OCI-LY7 (cell line): ENCODE measurements at regions not wholly inside any gene's neighbourhood (a gene's known extent, or its start where the extent isn't known, plus 50 kb on each side); places are given as distances from the start of the nearest gene placed in this dataset.

Experiments used
- BruUV-seq: library from RNA; stranded (reverse); fragments of 400-500 nt; replicated peaks from 2 replicates; lab custom pipeline; 2021; lab: Mats Ljungman, UMichigan
- CTCF ChIA-PET: fragments of 300-600 bp; sonication (Branson Sonifier 250); formaldehyde crosslinking; loops from one replicate; lab custom pipeline; 2022; ENCODE audit warnings: antibody characterized with exemption; ENCODE audit not compliant: unreplicated experiment; lab: Charles Lee
- POLR2A ChIA-PET: fragments of 300-600 bp; sonication (Branson Sonifier 250); formaldehyde crosslinking; loops from one replicate; lab custom pipeline; 2022; ENCODE audit warnings: antibody characterized with exemption; lab: Charles Lee
- DNase-seq: peaks from one replicate; pipeline ENCODE4 v3.0.0-alpha.2; 2015; ENCODE audit warnings: low spot score
- H2AFZ ChIP-seq: fragments of 200-600 bp; sonication (generic), shearing (Covaris generic); 2 replicates; pipeline ENCODE4 v1.6.1; 2014; ENCODE audit warnings: mild to moderate bottlenecking, antibody characterized with exemption, low read length, moderate library complexity
- H3K27ac ChIP-seq: fragments of 200-600 bp; sonication (generic); 2 replicates; pipeline ENCODE4 v1.5.1; 2014; ENCODE audit warnings: mixed run types, low read depth, mild to moderate bottlenecking, moderate library complexity, low read length, inconsistent platforms; ENCODE audit not compliant: poor library complexity, severe bottlenecking
- H3K36me3 ChIP-seq: fragments of 200-600 bp; sonication (generic); 2 replicates; pipeline ENCODE4 v1.6.1; 2014; ENCODE audit warnings: mild to moderate bottlenecking, antibody characterized with exemption, low read length, moderate library complexity, mixed read lengths; ENCODE audit not compliant: insufficient read depth
- H3K4me1 ChIP-seq: fragments of 200-600 bp; sonication (generic); 2 replicates; pipeline ENCODE4 v1.5.1; 2014; ENCODE audit warnings: mild to moderate bottlenecking, low read length; ENCODE audit not compliant: insufficient read depth, poor library complexity, severe bottlenecking
- H3K4me2 ChIP-seq: fragments of 200-600 bp; sonication (generic); 2 replicates; pipeline ENCODE4 v1.6.1; 2014; ENCODE audit warnings: mild to moderate bottlenecking, low read length
- H3K4me3 ChIP-seq: fragments of 200-600 bp; sonication (generic); 2 replicates; pipeline ENCODE4 v1.5.1; 2014; ENCODE audit warnings: mild to moderate bottlenecking, low read depth, low read length; ENCODE audit not compliant: poor library complexity, severe bottlenecking
- H3K79me2 ChIP-seq: fragments of 200-600 bp; sonication (generic); 2 replicates; pipeline ENCODE4 v1.6.1; 2016; ENCODE audit warnings: low read depth, mild to moderate bottlenecking, low read length, moderate library complexity, mixed read lengths; ENCODE audit not compliant: insufficient read depth
- H3K9me2 ChIP-seq: fragments of 200-600 bp; sonication (generic); 2 replicates; pipeline ENCODE4 v1.6.1; 2016; ENCODE audit warnings: mild to moderate bottlenecking, low read length, mixed read lengths; ENCODE audit not compliant: insufficient read depth
- H3K9me3 ChIP-seq: fragments of 200-600 bp; sonication (generic); 2 replicates; pipeline ENCODE4 v1.6.1; 2014; ENCODE audit warnings: mild to moderate bottlenecking, mixed run types, low read length, mixed read lengths
- H4K20me1 ChIP-seq: fragments of 200-600 bp; sonication (generic); 2 replicates; pipeline ENCODE4 v1.6.1; 2014; ENCODE audit warnings: mild to moderate bottlenecking, antibody characterized with exemption, low read length, moderate library complexity, mixed read lengths; ENCODE audit not compliant: insufficient read depth
- EZH2phosphoT487 ChIP-seq: fragments of 200-600 bp; sonication (generic); IDR thresholded peaks from 2 replicates; pipeline ENCODE4 v1.6.1; 2018; ENCODE audit warnings: low read depth, borderline replicate concordance, mild to moderate bottlenecking, mixed run types, antibody characterized with exemption, low read length, moderate library complexity, mixed read lengths
- intact Hi-C: fragments of 100-400 bp; cut with micrococcal nuclease; formaldehyde crosslinking; loops from one replicate; pipeline ENCODE4 v1.10.0; 2022; ENCODE audit not compliant: unreplicated experiment
- TF ChIP-seq, protein P1 (sequence below): fragments of 200-600 bp; sonication (generic); conservative IDR thresholded peaks from 2 replicates; pipeline ENCODE4 v1.5.1; 2014; ENCODE audit warnings: mild to moderate bottlenecking, antibody characterized with exemption, low read length, moderate library complexity, mixed read lengths

DNA sequence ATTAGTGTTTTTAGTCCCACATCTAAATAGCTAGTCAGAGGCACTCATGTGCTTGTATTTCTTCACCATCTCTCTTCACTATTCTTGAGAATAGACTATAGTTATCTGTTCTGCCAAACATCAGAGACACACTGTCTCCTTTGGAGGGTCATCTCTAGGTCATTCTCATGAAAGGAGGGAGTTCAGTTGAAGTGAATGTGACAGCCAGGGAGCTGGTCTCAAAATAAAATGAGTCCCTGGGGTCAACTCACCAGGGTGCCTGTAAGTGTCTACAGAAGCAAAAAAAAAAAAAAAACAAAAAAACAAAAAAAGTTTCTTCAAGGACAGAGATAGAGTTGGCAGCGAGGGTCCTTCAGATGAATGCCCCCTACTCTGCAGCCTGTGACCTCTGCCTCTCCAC, 171.0 kb downstream of the ID4 start:
- BruUV-seq, result no TSS peak
- Histone ChIP-seq H3K9me3 (no peaks in the 10 kb centered on the region), H4K20me1 (no peaks in the 10 kb centered on the region), H3K4me1 (no peaks in the 10 kb centered on the region), H3K79me2 (no peaks in the 10 kb centered on the region), H2AFZ (no peak overlapping the region), H3K36me3 (no peaks in the 10 kb centered on the region), H3K4me3 (no peak overlapping the region), H3K9me2 (no peaks in the 10 kb centered on the region), H3K4me2 (no peak overlapping the region), H3K27ac (no peak overlapping the region)
- TF ChIP-seq EZH2phosphoT487, result no peak
- TF ChIP-seq, protein P1, sequence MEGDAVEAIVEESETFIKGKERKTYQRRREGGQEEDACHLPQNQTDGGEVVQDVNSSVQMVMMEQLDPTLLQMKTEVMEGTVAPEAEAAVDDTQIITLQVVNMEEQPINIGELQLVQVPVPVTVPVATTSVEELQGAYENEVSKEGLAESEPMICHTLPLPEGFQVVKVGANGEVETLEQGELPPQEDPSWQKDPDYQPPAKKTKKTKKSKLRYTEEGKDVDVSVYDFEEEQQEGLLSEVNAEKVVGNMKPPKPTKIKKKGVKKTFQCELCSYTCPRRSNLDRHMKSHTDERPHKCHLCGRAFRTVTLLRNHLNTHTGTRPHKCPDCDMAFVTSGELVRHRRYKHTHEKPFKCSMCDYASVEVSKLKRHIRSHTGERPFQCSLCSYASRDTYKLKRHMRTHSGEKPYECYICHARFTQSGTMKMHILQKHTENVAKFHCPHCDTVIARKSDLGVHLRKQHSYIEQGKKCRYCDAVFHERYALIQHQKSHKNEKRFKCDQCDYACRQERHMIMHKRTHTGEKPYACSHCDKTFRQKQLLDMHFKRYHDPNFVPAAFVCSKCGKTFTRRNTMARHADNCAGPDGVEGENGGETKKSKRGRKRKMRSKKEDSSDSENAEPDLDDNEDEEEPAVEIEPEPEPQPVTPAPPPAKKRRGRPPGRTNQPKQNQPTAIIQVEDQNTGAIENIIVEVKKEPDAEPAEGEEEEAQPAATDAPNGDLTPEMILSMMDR, result no peak
- intact Hi-C loops, result no loop called here
- POLR2A ChIA-PET, result interaction anchor here (0.6 kb wide), 1 partner anchor 12 kb away, joined by 3 read pairs; no protein-coding TSS in a partner anchor
- CTCF ChIA-PET, result no interaction called here
- DNase-seq, result no peak

DNA sequence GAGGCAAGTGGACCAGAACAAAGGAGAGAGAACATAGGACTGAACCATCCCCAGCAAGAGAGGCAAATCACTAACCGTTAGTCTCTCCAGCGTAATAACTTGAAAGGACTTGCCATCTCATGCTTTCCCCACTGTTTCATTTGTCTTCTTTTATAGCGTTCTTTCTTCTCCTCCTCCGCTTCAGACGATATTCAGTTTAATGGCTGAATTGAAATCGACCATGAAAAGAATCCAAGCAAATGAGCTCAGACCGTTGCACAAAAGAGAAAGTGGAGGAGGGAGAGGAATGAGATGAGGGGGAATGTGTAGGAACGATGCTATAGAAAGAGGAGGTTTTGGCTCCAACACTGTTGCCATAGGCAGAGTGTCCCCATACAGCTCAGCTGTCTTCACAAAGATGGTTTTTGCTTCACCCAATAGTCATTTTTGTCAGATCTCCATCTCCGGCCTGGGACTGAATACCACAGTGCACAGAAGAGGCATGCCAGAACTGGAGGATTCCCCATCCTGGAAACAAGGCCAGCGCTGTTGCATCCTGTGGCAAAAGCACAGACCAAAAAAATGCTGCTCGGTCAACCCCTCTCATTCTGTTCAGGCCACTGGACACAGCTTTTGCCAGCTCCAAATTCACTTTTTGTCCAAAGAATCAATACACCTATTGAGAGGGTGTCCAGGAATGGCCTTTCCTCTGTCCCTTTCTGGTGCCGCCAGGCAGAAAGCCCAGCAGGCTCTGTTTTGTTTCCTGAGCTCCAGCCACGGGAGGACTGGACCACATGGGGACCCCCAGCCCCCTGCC, 176.1 kb downstream of the ID4 start:
- POLR2A ChIA-PET, result interaction anchor here (0.5 to 0.6 kb wide), 3 partner anchors 21 to 1951 kb away, joined by 3 to 4 read pairs (median 3); no protein-coding TSS in a partner anchor
- H3K36me3 ChIP-seq, result no peaks in the 10 kb centered on the region
- intact Hi-C loops, result no loop called here
- no peaks in the 10 kb centered on the region for H4K20me1 ChIP-seq
- DNase-seq, result no peak
- H3K4me2 ChIP-seq, result no peak overlapping the region
- no peak overlapping the region for H3K27ac ChIP-seq
- BruUV-seq, result no TSS peak
- no peaks in the 10 kb centered on the region for H3K9me2 ChIP-seq
- H3K4me1 ChIP-seq, result no peaks in the 10 kb centered on the region
- no peak for TF ChIP-seq EZH2phosphoT487
- TF ChIP-seq, protein P1, result no peak
- CTCF ChIA-PET, result no interaction called here
- H3K9me3 ChIP-seq, result no peaks in the 10 kb centered on the region
- H3K4me3 ChIP-seq, result no peak overlapping the region
- H3K79me2 ChIP-seq, result no peaks in the 10 kb centered on the region
- no peak overlapping the region for H2AFZ ChIP-seq

DNA sequence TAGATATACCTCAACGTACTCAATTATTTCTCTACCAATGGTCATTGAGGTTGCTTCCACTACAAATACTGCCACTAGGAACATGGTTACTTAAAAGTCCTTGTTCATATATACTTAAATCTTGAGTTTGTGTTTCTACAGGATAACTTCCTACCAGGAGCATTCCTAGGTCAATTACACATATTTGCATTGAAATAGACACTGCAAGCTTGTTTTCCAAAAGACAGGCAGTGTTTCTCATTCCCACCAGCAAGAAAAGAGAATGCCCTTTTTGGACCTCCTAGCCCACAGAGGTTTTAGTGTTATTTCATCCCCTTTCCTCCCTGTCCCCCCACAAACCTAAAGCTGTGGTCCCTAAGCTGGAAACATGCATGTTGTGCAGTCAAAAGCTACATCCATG, 177.3 kb downstream of the ID4 start:
- Histone ChIP-seq H3K4me2 (no peak overlapping the region), H3K4me1 (no peaks in the 10 kb centered on the region), H3K36me3 (no peaks in the 10 kb centered on the region), H2AFZ (no peak overlapping the region), H3K9me3 (no peaks in the 10 kb centered on the region), H4K20me1 (no peaks in the 10 kb centered on the region), H3K27ac (no peak overlapping the region), H3K79me2 (no peaks in the 10 kb centered on the region), H3K4me3 (no peak overlapping the region), H3K9me2 (no peaks in the 10 kb centered on the region)
- no TSS peak for BruUV-seq
- CTCF ChIA-PET, result no interaction called here
- no peak for DNase-seq
- intact Hi-C loops, result no loop called here
- TF ChIP-seq, protein P1, result no peak
- TF ChIP-seq EZH2phosphoT487, result no peak
- POLR2A ChIA-PET, result no interaction called here
